CD8-positive, alpha-beta memory T cell (primary cell): ENCODE measurements at regions not wholly inside any gene's neighbourhood (a gene's known extent, or its start where the extent isn't known, plus 50 kb on each side); places are given as distances from the start of the nearest gene placed in this dataset.

Experiments used
- CTCF ChIA-PET: fragments of 350-600 bp; sonication (Branson Sonifier 250); formaldehyde crosslinking; loops from one replicate; lab custom pipeline; 2021; ENCODE audit warnings: antibody characterized with exemption; lab: Charles Lee
- POLR2A ChIA-PET: fragments of 350-600 bp; sonication (Branson Sonifier 250); formaldehyde crosslinking; loops from one replicate; lab custom pipeline; 2021; ENCODE audit warnings: antibody characterized with exemption; lab: Charles Lee
- DNase-seq, 5 donors: peaks; one replicate each; pipeline versions ENCODE4 v3.0.0 to v3.0.0-alpha.2; 2020 to 2022; ENCODE audit warnings: mixed read lengths in 1 of 5
- H3K27ac ChIP-seq: one replicate; pipeline ENCODE4 v1.7.0; 2013; ENCODE audit warnings: low read depth, mild to moderate bottlenecking, low read length, moderate library complexity
- H3K27me3 ChIP-seq: 2 replicates; pipeline ENCODE4 v1.7.0; 2013; ENCODE audit warnings: low read length, mild to moderate bottlenecking; ENCODE audit not compliant: insufficient read depth, poor library complexity, severe bottlenecking
- H3K36me3 ChIP-seq: 2 replicates; pipeline ENCODE4 v1.7.0; 2013; ENCODE audit warnings: mild to moderate bottlenecking, low read length, moderate library complexity; ENCODE audit not compliant: insufficient read depth
- H3K4me1 ChIP-seq: 2 replicates; pipeline ENCODE4 v1.7.0; 2013; ENCODE audit warnings: mild to moderate bottlenecking, low read length, moderate library complexity; ENCODE audit not compliant: insufficient read depth
- H3K4me3 ChIP-seq: 2 replicates; pipeline ENCODE4 v1.7.0; 2013; ENCODE audit warnings: mild to moderate bottlenecking, low read length
- H3K9me3 ChIP-seq: 2 replicates; pipeline ENCODE4 v1.7.0; 2013; ENCODE audit warnings: mild to moderate bottlenecking, low read length
- H3K27ac Mint-ChIP-seq, 8 donors: one replicate each; pipeline ENCODE4 v1.8.0; 2020 to 2021; ENCODE audit warnings: mixed read lengths in 8 of 8, mild to moderate bottlenecking in 6 of 8, inconsistent platforms in 3 of 8, moderate library complexity in 3 of 8
- H3K27me3 Mint-ChIP-seq, 2 donors: one replicate each; pipeline ENCODE4 v1.8.0; 2020 to 2021; ENCODE audit warnings: mixed read lengths in 2 of 2, mild to moderate bottlenecking in 1 of 2, moderate library complexity in 1 of 2
- H3K36me3 Mint-ChIP-seq, 3 donors: one replicate each; pipeline ENCODE4 v1.8.0; 2020 to 2021; ENCODE audit warnings: mixed read lengths in 3 of 3, inconsistent platforms in 1 of 3, mild to moderate bottlenecking in 1 of 3
- H3K4me1 Mint-ChIP-seq, 3 donors: one replicate each; pipeline ENCODE4 v1.8.0; 2020 to 2021; ENCODE audit warnings: mixed read lengths in 3 of 3, inconsistent platforms in 1 of 3, mild to moderate bottlenecking in 1 of 3
- H3K4me3 Mint-ChIP-seq, 7 donors: one replicate each; pipeline ENCODE4 v1.8.0; 2020 to 2021; ENCODE audit warnings: mixed read lengths in 7 of 7, mild to moderate bottlenecking in 6 of 7, moderate library complexity in 4 of 7, inconsistent platforms in 2 of 7
- H3K9me3 Mint-ChIP-seq, 5 donors: one replicate each; pipeline ENCODE4 v1.8.0; 2020 to 2022; ENCODE audit warnings: mixed read lengths in 5 of 5, mild to moderate bottlenecking in 3 of 5, moderate library complexity in 2 of 5, inconsistent platforms in 1 of 5

DNA sequence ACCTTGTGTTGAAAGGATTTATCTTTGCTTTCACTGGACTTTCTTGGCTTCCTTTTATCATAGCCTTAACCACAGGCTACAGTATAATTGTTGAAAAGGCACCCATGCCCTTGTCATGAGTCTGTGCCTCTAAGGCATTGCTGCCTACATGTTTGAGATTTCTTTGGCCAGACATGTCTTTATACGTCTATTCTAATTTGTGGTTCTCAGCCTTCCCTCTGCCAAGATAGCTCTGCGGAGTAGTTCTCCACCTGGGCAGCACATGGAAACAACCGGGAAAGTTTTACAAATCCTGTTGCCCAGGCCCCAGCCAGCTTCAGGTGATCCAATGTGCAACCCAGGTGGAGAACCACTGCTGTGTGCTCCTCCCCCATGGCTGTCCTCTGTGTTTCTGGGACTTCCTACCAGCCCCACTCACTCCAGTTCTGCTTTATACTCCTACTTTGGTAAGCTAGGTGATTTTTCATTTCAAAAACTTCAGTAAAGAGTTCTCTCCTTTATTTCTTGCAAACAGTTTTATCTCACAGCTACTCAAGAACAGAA, 159.6 kb upstream of the MYLIP start:
- no peak overlapping the region for H3K27ac ChIP-seq
- ChIA-PET POLR2A (no interaction called here), CTCF (no interaction called here)
- Mint-ChIP-seq H3K4me3 (no peak overlapping the region), H3K9me3 (peaks cover 4 to 16% (median 8%) of the 10 kb centered on the region in 5 donors), H3K36me3 (peaks cover 0 to 11% (median 0%) of the 10 kb centered on the region in 3 donors), H3K27ac (no peak overlapping the region), H3K4me1 (no peaks in the 10 kb centered on the region), H3K27me3 (peaks cover 3% of the 10 kb centered on the region in 2 donors)
- no peaks in the 10 kb centered on the region for H3K4me1 ChIP-seq
- no peak overlapping the region for H3K4me3 ChIP-seq
- DNase-seq = no peak
- no peaks in the 10 kb centered on the region for H3K9me3 ChIP-seq
- no peaks in the 10 kb centered on the region for H3K36me3 ChIP-seq
- no peaks in the 10 kb centered on the region for H3K27me3 ChIP-seq

- no peaks in the 10 kb centered on the region for H3K36me3 ChIP-seq
- Mint-ChIP-seq H3K27ac (no peak overlapping the region), H3K36me3 (peaks cover 0 to 6% (median 0%) of the 10 kb centered on the region in 3 donors), H3K4me3 (no peak overlapping the region), H3K27me3 (peaks cover 3% of the 10 kb centered on the region in 2 donors), H3K4me1 (no peaks in the 10 kb centered on the region), H3K9me3 (peaks cover 0 to 8% (median 5%) of the 10 kb centered on the region in 5 donors)
- no peaks in the 10 kb centered on the region for H3K9me3 ChIP-seq
- no peak overlapping the region for H3K4me3 ChIP-seq
- no peak for DNase-seq
- POLR2A ChIA-PET = no interaction called here
- no peaks in the 10 kb centered on the region for H3K4me1 ChIP-seq
- no peaks in the 10 kb centered on the region for H3K27me3 ChIP-seq
- H3K27ac ChIP-seq = no peak overlapping the region
- CTCF ChIA-PET = no interaction called here
Measured at GRCh38 chr6:15968519-15968918, 160.4 kb upstream of the MYLIP start.

DNA sequence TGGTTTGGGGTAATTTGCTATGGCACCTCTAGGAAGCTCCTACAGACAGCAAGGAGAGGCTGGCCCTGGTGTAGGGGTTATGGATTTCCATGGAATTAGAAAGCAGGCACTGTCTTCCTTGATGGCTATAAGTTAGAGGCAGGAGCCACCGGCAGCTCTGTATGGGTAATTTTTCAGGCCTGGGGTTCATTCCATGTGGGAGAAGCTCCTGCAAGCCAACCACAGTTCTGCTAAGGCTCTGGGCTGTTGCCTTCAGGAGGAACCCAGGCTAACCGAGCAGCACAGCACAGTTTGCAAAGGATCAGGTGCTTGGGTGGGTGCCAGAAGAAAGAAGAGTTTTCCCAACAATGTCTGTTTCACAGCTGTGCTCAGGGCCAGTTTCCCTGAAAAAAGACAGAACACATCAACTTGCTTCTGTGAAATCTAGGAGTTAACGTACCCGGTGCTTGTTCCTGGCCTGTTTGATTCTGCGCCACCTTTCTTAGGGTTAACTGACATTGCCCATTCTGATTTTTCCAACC, 162.8 kb upstream of the MYLIP start:
- CTCF ChIA-PET = no interaction called here
- Histone ChIP-seq H3K9me3 (no peaks in the 10 kb centered on the region), H3K27me3 (no peaks in the 10 kb centered on the region), H3K4me3 (no peak overlapping the region), H3K27ac (no peak overlapping the region), H3K36me3 (no peaks in the 10 kb centered on the region), H3K4me1 (no peaks in the 10 kb centered on the region)
- POLR2A ChIA-PET = no interaction called here
- peaks cover 9 to 12% (median 11%) of the 10 kb centered on the region in 3 donors for H3K4me1 Mint-ChIP-seq
- no peaks in the 10 kb centered on the region for H3K9me3 Mint-ChIP-seq
- peaks cover under 1 to 1% of the 10 kb centered on the region in 2 donors for H3K27me3 Mint-ChIP-seq
- H3K27ac Mint-ChIP-seq = no peak overlapping the region
- DNase-seq = no peak
- no peak overlapping the region for H3K4me3 Mint-ChIP-seq
- H3K36me3 Mint-ChIP-seq = no peaks in the 10 kb centered on the region

GRCh38 chr6:15962449-15962764, 166.5 kb upstream of the MYLIP start:
- peak overlapping the region in 2 of 8 donors; percentile 43 to 52 for H3K27ac Mint-ChIP-seq
- H3K27me3 ChIP-seq = no peaks in the 10 kb centered on the region
- H3K4me1 ChIP-seq = no peaks in the 10 kb centered on the region
- POLR2A ChIA-PET = no interaction called here
- H3K36me3 Mint-ChIP-seq = no peaks in the 10 kb centered on the region
- no peak overlapping the region for H3K27ac ChIP-seq
- peaks cover 9 to 12% (median 11%) of the 10 kb centered on the region in 3 donors for H3K4me1 Mint-ChIP-seq
- no peaks in the 10 kb centered on the region for H3K9me3 ChIP-seq
- DNase-seq = no peak
- H3K27me3 Mint-ChIP-seq = no peaks in the 10 kb centered on the region
- no peak overlapping the region for H3K4me3 ChIP-seq
- no peak overlapping the region for H3K4me3 Mint-ChIP-seq
- H3K9me3 Mint-ChIP-seq = no peaks in the 10 kb centered on the region
- CTCF ChIA-PET = no interaction called here
- H3K36me3 ChIP-seq = no peaks in the 10 kb centered on the region

GRCh38 chr6:15961635-15962448, 167.0 kb upstream of the MYLIP start:
- ChIA-PET POLR2A (no interaction called here), CTCF (no interaction called here)
- H3K27ac ChIP-seq = no peak overlapping the region
- H3K9me3 Mint-ChIP-seq = no peaks in the 10 kb centered on the region
- H3K36me3 Mint-ChIP-seq = no peaks in the 10 kb centered on the region
- peak overlapping the region in 1 of 8 donors; percentile 43 for H3K27ac Mint-ChIP-seq
- no peak for DNase-seq
- no peaks in the 10 kb centered on the region for H3K4me1 ChIP-seq
- no peaks in the 10 kb centered on the region for H3K9me3 ChIP-seq
- H3K36me3 ChIP-seq = no peaks in the 10 kb centered on the region
- H3K4me3 Mint-ChIP-seq = no peak overlapping the region
- peaks cover 11 to 14% (median 12%) of the 10 kb centered on the region in 3 donors for H3K4me1 Mint-ChIP-seq
- no peaks in the 10 kb centered on the region for H3K27me3 ChIP-seq
- H3K27me3 Mint-ChIP-seq = no peaks in the 10 kb centered on the region
- H3K4me3 ChIP-seq = no peak overlapping the region

- POLR2A ChIA-PET = no interaction called here
Measured at GRCh38 chr6:15960740-15961634, 167.9 kb upstream of the MYLIP start.

DNA sequence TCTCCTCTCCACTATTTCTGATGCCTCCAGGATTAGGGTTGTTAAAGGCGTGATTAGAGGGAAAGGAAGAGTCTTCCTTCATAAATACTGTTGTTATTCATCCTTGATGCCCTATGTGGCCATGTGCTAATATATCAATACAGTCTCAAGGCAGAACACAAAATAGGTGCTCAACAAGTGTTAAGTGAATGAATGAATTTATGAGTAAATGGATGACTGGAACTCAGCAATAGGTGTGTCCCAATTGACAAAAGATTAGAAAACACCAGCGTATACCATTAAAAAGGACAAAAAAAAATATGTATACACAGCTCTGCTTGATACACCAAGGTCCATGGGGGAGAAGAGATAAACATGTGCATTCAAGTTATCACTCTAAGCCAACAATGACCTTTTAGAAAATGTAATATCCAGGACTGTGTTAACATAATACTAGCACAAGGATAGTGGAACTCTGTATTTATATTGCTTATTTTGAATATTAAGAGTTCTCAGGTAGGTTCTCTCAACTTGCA, 171.2 kb upstream of the MYLIP start:
- no peaks in the 10 kb centered on the region for H3K27me3 Mint-ChIP-seq
- H3K36me3 ChIP-seq = no peaks in the 10 kb centered on the region
- CTCF ChIA-PET = no interaction called here

More at GRCh38 chr6:15960740-15961634, 167.9 kb upstream of the MYLIP start:
- Mint-ChIP-seq H3K36me3 (peaks cover 0 to 1% (median 0%) of the 10 kb centered on the region in 3 donors), H3K27ac (peak overlapping the region in 1 of 8 donors; percentile 10), H3K4me1 (peaks cover 17 to 22% (median 20%) of the 10 kb centered on the region in 3 donors), H3K4me3 (no peak overlapping the region), H3K9me3 (no peaks in the 10 kb centered on the region), H3K27me3 (no peaks in the 10 kb centered on the region)
- CTCF ChIA-PET = no interaction called here
- no peak overlapping the region for H3K27ac ChIP-seq
- H3K9me3 ChIP-seq = no peaks in the 10 kb centered on the region
- H3K36me3 ChIP-seq = no peaks in the 10 kb centered on the region
- DNase-seq = no peak
- no peaks in the 10 kb centered on the region for H3K4me1 ChIP-seq
- no peaks in the 10 kb centered on the region for H3K27me3 ChIP-seq
- no peak overlapping the region for H3K4me3 ChIP-seq

More for the DNA sequence above, 171.2 kb upstream of the MYLIP start:
- Histone ChIP-seq H3K27me3 (no peaks in the 10 kb centered on the region), H3K9me3 (no peaks in the 10 kb centered on the region), H3K4me3 (no peak overlapping the region), H3K4me1 (no peaks in the 10 kb centered on the region), H3K27ac (no peak overlapping the region)
- Mint-ChIP-seq H3K9me3 (no peaks in the 10 kb centered on the region), H3K36me3 (peaks cover 0 to 1% (median 0%) of the 10 kb centered on the region in 3 donors), H3K4me1 (peaks cover 23 to 35% (median 32%) of the 10 kb centered on the region in 3 donors), H3K27ac (no peak overlapping the region), H3K4me3 (no peak overlapping the region)
- POLR2A ChIA-PET = no interaction called here
- DNase-seq = no peak
